Neuron (in vitro differentiated cells): ENCODE measurements at regions not wholly inside any gene's neighbourhood (a gene's known extent, or its start where the extent isn't known, plus 50 kb on each side); places are given as distances from the start of the nearest gene placed in this dataset.

Experiments
- H2AFZ ChIP-seq: one replicate; pipeline ENCODE4 v1.6.1; 2013; ENCODE audit warnings: low read depth, mild to moderate bottlenecking, inconsistent platforms, low read length, moderate library complexity
- H3K27me3 ChIP-seq: one replicate; pipeline ENCODE4 v1.6.1; 2013; ENCODE audit warnings: low read length; ENCODE audit not compliant: insufficient read depth
- H3K36me3 ChIP-seq: one replicate; pipeline ENCODE4 v1.6.1; 2013; ENCODE audit warnings: low read length; ENCODE audit not compliant: insufficient read depth
- H3K4me1 ChIP-seq: one replicate; pipeline ENCODE4 v1.6.1; 2013; ENCODE audit warnings: low read length; ENCODE audit not compliant: insufficient read depth
- H3K4me3 ChIP-seq: 2 replicates; pipeline ENCODE4 v1.5.1; 2013; ENCODE audit warnings: mild to moderate bottlenecking, low read length, moderate library complexity
- H3K9me3 ChIP-seq: one replicate; pipeline ENCODE4 v1.6.1; 2013; ENCODE audit warnings: low read length

GRCh38 chr1:74818241-74818640 is 85.3 kb downstream of the TYW3 start:
- Histone ChIP-seq H2AFZ (no peak overlapping the region), H3K27me3 (no peaks in the 10 kb centered on the region), H3K9me3 (no peaks in the 10 kb centered on the region), H3K4me3 (no peak overlapping the region), H3K4me1 (no peaks in the 10 kb centered on the region), H3K36me3 (no peaks in the 10 kb centered on the region)

GRCh38 chr1:74818661-74819456 is 85.9 kb downstream of the TYW3 start:
- H3K4me1 ChIP-seq: no peaks in the 10 kb centered on the region

GRCh38 chr1:74822851-74823401 is 90.0 kb downstream of the TYW3 start:
- Histone ChIP-seq H3K4me3 (no peak overlapping the region), H3K27me3 (no peaks in the 10 kb centered on the region), H3K36me3 (no peaks in the 10 kb centered on the region), H2AFZ (no peak overlapping the region), H3K4me1 (no peaks in the 10 kb centered on the region), H3K9me3 (no peaks in the 10 kb centered on the region)

More at GRCh38 chr1:74818661-74819456, 85.9 kb downstream of the TYW3 start:
- Histone ChIP-seq H3K9me3 (no peaks in the 10 kb centered on the region), H3K27me3 (no peaks in the 10 kb centered on the region), H3K4me3 (no peak overlapping the region), H2AFZ (no peak overlapping the region), H3K36me3 (no peaks in the 10 kb centered on the region)

GRCh38 chr1:74824497-74825107 is 91.7 kb downstream of the TYW3 start:
- H3K4me3 ChIP-seq: no peak overlapping the region
- H3K27me3 ChIP-seq: no peaks in the 10 kb centered on the region
- no peaks in the 10 kb centered on the region for H3K36me3 ChIP-seq
- no peaks in the 10 kb centered on the region for H3K4me1 ChIP-seq
- no peak overlapping the region for H2AFZ ChIP-seq
- no peaks in the 10 kb centered on the region for H3K9me3 ChIP-seq

- H3K4me3 ChIP-seq: no peak overlapping the region
- H2AFZ ChIP-seq: no peak overlapping the region
- no peaks in the 10 kb centered on the region for H3K27me3 ChIP-seq
- no peaks in the 10 kb centered on the region for H3K9me3 ChIP-seq
- no peaks in the 10 kb centered on the region for H3K36me3 ChIP-seq
- H3K4me1 ChIP-seq: no peaks in the 10 kb centered on the region
Observed at GRCh38 chr1:74830766-74831165, 97.8 kb downstream of the TYW3 start.

GRCh38 chr1:74834261-74834660 is 101.3 kb downstream of the TYW3 start:
- no peak overlapping the region for H3K4me3 ChIP-seq
- no peak overlapping the region for H2AFZ ChIP-seq
- no peaks in the 10 kb centered on the region for H3K27me3 ChIP-seq
- H3K9me3 ChIP-seq: no peaks in the 10 kb centered on the region
- H3K36me3 ChIP-seq: no peaks in the 10 kb centered on the region
- H3K4me1 ChIP-seq: no peaks in the 10 kb centered on the region

- H3K4me3 ChIP-seq: no peak overlapping the region
- H2AFZ ChIP-seq: no peak overlapping the region
- no peaks in the 10 kb centered on the region for H3K27me3 ChIP-seq
- no peaks in the 10 kb centered on the region for H3K9me3 ChIP-seq
- no peaks in the 10 kb centered on the region for H3K36me3 ChIP-seq
- no peaks in the 10 kb centered on the region for H3K4me1 ChIP-seq
Observed at GRCh38 chr1:74835051-74835450, 102.1 kb downstream of the TYW3 start.

GRCh38 chr1:74842726-74843125 is 109.8 kb downstream of the TYW3 start:
- H2AFZ ChIP-seq: no peak overlapping the region

GRCh38 chr1:74847715-74848114 is 114.8 kb downstream of the TYW3 start:
- Histone ChIP-seq H3K27me3 (no peaks in the 10 kb centered on the region), H2AFZ (no peak overlapping the region), H3K9me3 (no peaks in the 10 kb centered on the region), H3K36me3 (no peaks in the 10 kb centered on the region), H3K4me3 (no peak overlapping the region), H3K4me1 (no peaks in the 10 kb centered on the region)

More at GRCh38 chr1:74842726-74843125, 109.8 kb downstream of the TYW3 start:
- no peaks in the 10 kb centered on the region for H3K27me3 ChIP-seq
- no peaks in the 10 kb centered on the region for H3K9me3 ChIP-seq
- no peak overlapping the region for H3K4me3 ChIP-seq
- no peaks in the 10 kb centered on the region for H3K4me1 ChIP-seq
- H3K36me3 ChIP-seq: no peaks in the 10 kb centered on the region

GRCh38 chr1:74853756-74854155 is 120.8 kb downstream of the TYW3 start:
- Histone ChIP-seq H3K4me3 (no peak overlapping the region), H3K36me3 (no peaks in the 10 kb centered on the region), H3K9me3 (no peaks in the 10 kb centered on the region), H2AFZ (no peak overlapping the region), H3K4me1 (peaks cover 2% of the 10 kb centered on the region), H3K27me3 (no peaks in the 10 kb centered on the region)

- no peaks in the 10 kb centered on the region for H3K9me3 ChIP-seq
- no peak overlapping the region for H3K4me3 ChIP-seq
- H2AFZ ChIP-seq: no peak overlapping the region
- no peaks in the 10 kb centered on the region for H3K36me3 ChIP-seq
- peaks cover 2% of the 10 kb centered on the region for H3K4me1 ChIP-seq
- H3K27me3 ChIP-seq: no peaks in the 10 kb centered on the region
Observed at GRCh38 chr1:74856174-74856573, 123.2 kb downstream of the TYW3 start.

- Histone ChIP-seq H3K4me1 (peaks cover 2% of the 10 kb centered on the region), H3K27me3 (no peaks in the 10 kb centered on the region), H3K36me3 (no peaks in the 10 kb centered on the region), H2AFZ (no peak overlapping the region), H3K4me3 (no peak overlapping the region), H3K9me3 (no peaks in the 10 kb centered on the region)
Observed at GRCh38 chr1:74857676-74858075, 124.7 kb downstream of the TYW3 start.

GRCh38 chr1:74858136-74858535 is 125.2 kb downstream of the TYW3 start:
- no peaks in the 10 kb centered on the region for H3K36me3 ChIP-seq
- no peaks in the 10 kb centered on the region for H3K27me3 ChIP-seq
- H3K4me3 ChIP-seq: no peak overlapping the region
- H3K4me1 ChIP-seq: peaks cover 2% of the 10 kb centered on the region
- no peaks in the 10 kb centered on the region for H3K9me3 ChIP-seq
- H2AFZ ChIP-seq: no peak overlapping the region
